Suppressor macrophage (primary cell): ENCODE measurements at regions not wholly inside any gene's neighbourhood (a gene's known extent, or its start where the extent isn't known, plus 50 kb on each side); places are given as distances from the start of the nearest gene placed in this dataset.
"Not testable (repeated sequence)": the region's sequence is repeated elsewhere in the genome, so short reads cannot be mapped to it uniquely, and the experiment has no call there.

Experiments used
- DNase-seq, 4 experiments: peaks; one replicate each; pipeline ENCODE4 v3.0.0-alpha.2; 2020 to 2022

- no peak for DNase-seq
Observed at GRCh38 chr20:47973519-47974233, 188.4 kb upstream of the SULF2 start.

- no peak for DNase-seq
Observed at GRCh38 chr20:47972916-47973309, 187.6 kb upstream of the SULF2 start.

GRCh38 chr20:47972297-47972915 is 187.1 kb upstream of the SULF2 start:
- peak; percentile 20 to 65 (median 39) for DNase-seq

- no peak for DNase-seq
Observed at GRCh38 chr20:47971058-47971791, 185.9 kb upstream of the SULF2 start.

GRCh38 chr20:47970282-47970903 is 185.1 kb upstream of the SULF2 start:
- peak in 3 of 4 experiments; percentile 9 to 46 (median 19) for DNase-seq

- no peak for DNase-seq
Observed at GRCh38 chr20:47969426-47969825, 184.1 kb upstream of the SULF2 start.

- no peak for DNase-seq
Observed at GRCh38 chr20:47968541-47969310, 183.4 kb upstream of the SULF2 start.

GRCh38 chr20:47964149-47964548 is 178.9 kb upstream of the SULF2 start:
- DNase-seq: no peak

- no peak for DNase-seq
Observed at GRCh38 chr20:47963022-47963421, 177.7 kb upstream of the SULF2 start.

- DNase-seq: no peak
Observed at GRCh38 chr20:47962286-47962963, 177.1 kb upstream of the SULF2 start.

GRCh38 chr20:47960769-47961541 is 175.7 kb upstream of the SULF2 start:
- no peak for DNase-seq

GRCh38 chr20:47960277-47960676 is 175.0 kb upstream of the SULF2 start:
- no peak for DNase-seq

- DNase-seq: not testable (repeated sequence)
Observed at GRCh38 chr20:47957989-47958801, 172.9 kb upstream of the SULF2 start.

- no peak for DNase-seq
Observed at GRCh38 chr20:47957135-47957534, 171.9 kb upstream of the SULF2 start.

- DNase-seq: no peak
Observed at GRCh38 chr20:47956268-47956995, 171.2 kb upstream of the SULF2 start.

GRCh38 chr20:47953471-47953870 is 168.2 kb upstream of the SULF2 start:
- no peak for DNase-seq

- no peak for DNase-seq
Observed at GRCh38 chr20:47952023-47952564, 166.8 kb upstream of the SULF2 start.

GRCh38 chr20:47951521-47951971 is 166.3 kb upstream of the SULF2 start:
- DNase-seq: peak in 3 of 4 experiments; percentile 16 to 29 (median 28)

- no peak for DNase-seq
Observed at GRCh38 chr20:47950913-47951283, 165.6 kb upstream of the SULF2 start.
